HepG2 (cell line): ENCODE measurements at regions not wholly inside any gene's neighbourhood (a gene's known extent, or its start where the extent isn't known, plus 50 kb on each side); places are given as distances from the start of the nearest gene placed in this dataset.

Experiments used
- ATAC-seq: fragments of 200-7000 bp; cut with Tn5 transposase; 3 replicates; pipeline ENCODE4 v1.9.1; 2020; ENCODE audit warnings: mild to moderate bottlenecking, moderate library complexity
- BruUV-seq: library from RNA; stranded (reverse); fragments of 400-500 nt; replicated peaks from 2 replicates; lab custom pipeline; 2021; lab: Mats Ljungman, UMichigan
- CTCF ChIA-PET: fragments of 300-600 bp; formaldehyde crosslinking; extraction: SDS; loops from one replicate; lab custom pipeline; 2021; ENCODE audit warnings: low total read pairs, inconsistent platforms, low intra/inter-chr PET ratio; lab: Yijun Ruan, JAX
- POLR2A ChIA-PET: fragments of 350-600 bp; sonication (Branson Sonifier 250); formaldehyde crosslinking; loops from one replicate; lab custom pipeline; 2020; ENCODE audit warnings: antibody characterized with exemption, inconsistent platforms; lab: Yijun Ruan, JAX
- DNase-seq: peaks from one replicate; pipeline ENCODE4 v3.0.0-alpha.2; 2015; ENCODE audit warnings: low spot score
- FAIRE-seq: peaks from 3 replicates; lab custom pipeline; 2011; peaks lifted over from hg19 to GRCh38; lab: Jason Lieb, UNC
- H2AFZ ChIP-seq: one replicate; pipeline ENCODE4 v1.6.1; 2011; ENCODE audit warnings: low read length, inconsistent platforms
- H3K27ac ChIP-seq: fragments of 300-600 bp; 3 replicates; pipeline ENCODE4 v1.8.0; 2011; ENCODE audit warnings: mixed run types, mild to moderate bottlenecking, mixed read lengths, low read length, inconsistent platforms; ENCODE audit not compliant: insufficient read depth; ENCODE audit errors: extremely low read length
- H3K27me3 ChIP-seq, 2 experiments: fragments of 200-600 bp in 1 of 2; 2 replicates in 1 of 2; 3 replicates in 1 of 2; pipeline versions ENCODE4 v1.6.0 to v1.8.0; 2011; ENCODE audit warnings: low read length in 2 of 2, mild to moderate bottlenecking in 2 of 2, moderate library complexity in 2 of 2, inconsistent platforms in 1 of 2; ENCODE audit not compliant: insufficient read depth in 2 of 2, control insufficient read depth in 1 of 2
- H3K36me3 ChIP-seq, 2 experiments: fragments of 200-600 bp in 1 of 2; replicated peaks in 1 of 2; 2 replicates in 1 of 2; 3 replicates in 1 of 2; pipeline versions ENCODE4 v1.5.1 to v1.8.0; 2011; ENCODE audit warnings: low read length in 2 of 2, inconsistent platforms in 1 of 2; ENCODE audit not compliant: insufficient read depth in 2 of 2, control insufficient read depth in 1 of 2
- H3K4me1 ChIP-seq: 2 replicates; pipeline ENCODE4 v1.5.1; 2012; ENCODE audit warnings: low read length, inconsistent platforms; ENCODE audit not compliant: insufficient read depth
- H3K4me2 ChIP-seq: 2 replicates; pipeline ENCODE4 v1.6.0; 2011; ENCODE audit warnings: low read depth, low read length, inconsistent platforms
- H3K4me3 ChIP-seq, 3 experiments: fragments of 200-600 bp in 1 of 3; sonication (generic), shearing (Covaris generic) in 1 of 3; replicated peaks in 1 of 3; 2 replicates each; pipeline ENCODE4 v1.5.1; 2011 to 2016; ENCODE audit warnings: low read length in 3 of 3, inconsistent platforms in 2 of 3, low read depth in 2 of 3, mild to moderate bottlenecking in 2 of 3, control low read depth in 1 of 3, mixed read lengths in 1 of 3; ENCODE audit not compliant: insufficient read depth in 1 of 3
- H3K79me2 ChIP-seq: one replicate; pipeline ENCODE4 v1.6.1; 2011; ENCODE audit warnings: low read length, inconsistent platforms; ENCODE audit not compliant: insufficient read depth
- H3K9ac ChIP-seq: 2 replicates; pipeline ENCODE4 v1.6.0; 2011; ENCODE audit warnings: mild to moderate bottlenecking, low read depth, low read length, inconsistent platforms; ENCODE audit not compliant: insufficient read depth
- H3K9me3 ChIP-seq: 2 replicates; pipeline ENCODE4 v1.5.1; 2012; ENCODE audit warnings: mild to moderate bottlenecking, low read length
- H4K20me1 ChIP-seq: 2 replicates; pipeline ENCODE4 v1.6.0; 2011; ENCODE audit warnings: inconsistent platforms, mild to moderate bottlenecking, low read length, moderate library complexity; ENCODE audit not compliant: insufficient read depth
- DBP ChIP-seq: sonication (generic); formaldehyde crosslinking; IDR thresholded peaks from 2 replicates; pipeline ENCODE4 v1.4.0; 2020; ENCODE audit warnings: missing genetic modification reagents; ENCODE audit errors: not compliant biosample characterization
- HNRNPH1 ChIP-seq: fragments of 200-400 bp; formaldehyde crosslinking; optimal IDR thresholded peaks from 2 replicates; pipeline ENCODE3; 2017; ENCODE audit warnings: mild to moderate bottlenecking, low read depth, low read length
- JARID2 ChIP-seq: sonication (generic); formaldehyde crosslinking; IDR thresholded peaks from 2 replicates; pipeline ENCODE4 v1.8.1; 2023; ENCODE audit warnings: missing genetic modification reagents, inconsistent platforms; ENCODE audit not compliant: insufficient replicate concordance
- MXD4 ChIP-seq: IDR thresholded peaks from 2 replicates; pipeline ENCODE4 v1.6.1; 2016; ENCODE audit warnings: mild to moderate bottlenecking, missing biosample characterization, missing genetic modification reagents
- SIX1 ChIP-seq: sonication (generic); formaldehyde crosslinking; IDR thresholded peaks from 2 replicates; pipeline ENCODE4 v1.4.0; 2020; ENCODE audit warnings: missing genetic modification reagents, borderline replicate concordance
- THAP9 ChIP-seq: sonication (generic); formaldehyde crosslinking; IDR thresholded peaks from 2 replicates; pipeline ENCODE4; 2020; ENCODE audit warnings: missing genetic modification reagents, mild to moderate bottlenecking, borderline replicate concordance
- ZFAT ChIP-seq: sonication (generic); formaldehyde crosslinking; conservative IDR thresholded peaks from 2 replicates; pipeline ENCODE4 v1.8.1; 2023; ENCODE audit warnings: missing genetic modification reagents, inconsistent platforms
- ZNF30 ChIP-seq: sonication (generic); formaldehyde crosslinking; IDR thresholded peaks from 2 replicates; pipeline ENCODE4 v1.5.0; 2020; ENCODE audit warnings: mild to moderate bottlenecking, missing genetic modification reagents
- WGBS: methylation state at CpG from one replicate; pipeline ENCODE4 v1.1.6; 2017; ENCODE audit warnings: low lambda C conversion rate; 5-methylcytosine and 5-hydroxymethylcytosine counted together
- in situ Hi-C: cut with HindIII; loops from 2 replicates; pipeline ENCODE4 v1.10.0; 2017; ENCODE audit warnings: low pct_unique_long_range_greater_than_20kb; ENCODE audit not compliant: extremely low pct_ligation_motif_present
- intact Hi-C: fragments of 100-400 bp; cut with micrococcal nuclease; formaldehyde crosslinking; loops from one replicate; pipeline ENCODE4 v1.10.0; 2022; ENCODE audit not compliant: unreplicated experiment

GRCh38 chr1:5758859-5759578, 233.2 kb downstream of the NPHP4 start:
- H3K27ac ChIP-seq, result no peak overlapping the region
- H3K9ac ChIP-seq, result no peak overlapping the region
- POLR2A ChIA-PET, result no interaction called here
- in situ Hi-C loops, result no loop called here
- peaks cover 4 to 45% of the 10 kb centered on the region in 2 experiments for H3K27me3 ChIP-seq
- FAIRE-seq, result no peak
- CTCF ChIA-PET, result no interaction called here
- 0% methylated on average over 11 of the region's 19 CpGs for WGBS
- intact Hi-C loops, result no loop called here
- no peaks in the 10 kb centered on the region for H3K36me3 ChIP-seq
- H3K4me3 ChIP-seq, result no peak overlapping the region
- BruUV-seq, result no TSS peak
- TF ChIP-seq MXD4 (CRISPR knock-in tag), result no peak
- TF ChIP-seq ZFAT (CRISPR knock-in tag), result no peak
- no peak for TF ChIP-seq DBP
- TF ChIP-seq HNRNPH1, result no peak
- no peak for DNase-seq
- H4K20me1 ChIP-seq, result no peaks in the 10 kb centered on the region
- H3K4me2 ChIP-seq, result no peak overlapping the region
- ATAC-seq, result no peak
- H3K9me3 ChIP-seq, result peaks cover 9% of the 10 kb centered on the region
- H3K4me1 ChIP-seq, result no peaks in the 10 kb centered on the region
- no peak overlapping the region for H2AFZ ChIP-seq
- H3K79me2 ChIP-seq, result no peaks in the 10 kb centered on the region

GRCh38 chr1:5758000-5758858, 234.0 kb downstream of the NPHP4 start:
- no peaks in the 10 kb centered on the region for H3K4me1 ChIP-seq
- ATAC-seq (no peak; the same call in 2 of the 3 replicates), DNase-seq (no peak), FAIRE-seq (no peak)
- H3K36me3 ChIP-seq, result no peaks in the 10 kb centered on the region
- ChIA-PET CTCF (no interaction called here), POLR2A (no interaction called here)
- H2AFZ ChIP-seq, result no peak overlapping the region
- no peak overlapping the region for H3K27ac ChIP-seq
- WGBS, result 12% methylated on average over 6 of the region's 18 CpGs
- H3K9ac ChIP-seq, result no peak overlapping the region
- no peaks in the 10 kb centered on the region for H3K79me2 ChIP-seq
- intact Hi-C loops, result no loop called here
- peaks cover 6 to 53% of the 10 kb centered on the region in 2 experiments for H3K27me3 ChIP-seq
- no peak overlapping the region for H3K4me3 ChIP-seq
- H3K9me3 ChIP-seq, result peaks cover 2% of the 10 kb centered on the region
- no peaks in the 10 kb centered on the region for H4K20me1 ChIP-seq
- in situ Hi-C loops, result no loop called here
- H3K4me2 ChIP-seq, result no peak overlapping the region
- no TSS peak for BruUV-seq
- TF ChIP-seq ZNF30 (CRISPR knock-in tag), result no peak
- no peak for TF ChIP-seq THAP9
- no peak for TF ChIP-seq JARID2 (CRISPR knock-in tag)
- TF ChIP-seq SIX1, result no peak
